ENCODE measurements at regions not wholly inside any gene's neighbourhood (a gene's known extent, or its start where the extent isn't known, plus 50 kb on each side); places are given as distances from the start of the nearest gene placed in this dataset.

- Mint-ChIP-seq H3K4me3 (no peak overlapping the region), H3K9me3 (no peaks in the 10 kb centered on the region), H3K4me1 (peaks cover 17% of the 10 kb centered on the region), H3K36me3 (no peaks in the 10 kb centered on the region), H3K27ac (no peak overlapping the region), H3K27me3 (no peaks in the 10 kb centered on the region)
- DNase-seq: no peak
- no peak for ATAC-seq (ENCODE audit: low read depth)
- POLR2A ChIA-PET: interaction anchor here (0.8 kb wide), 1 partner anchor 29 kb away, joined by 3 read pairs; no protein-coding TSS in a partner anchor
Observed at GRCh38 chr21:35229290-35229689, 180.2 kb upstream of the RUNX1 start.

GRCh38 chr21:35227786-35228185 is 178.7 kb upstream of the RUNX1 start:
- Mint-ChIP-seq H3K4me1 (peaks cover 21% of the 10 kb centered on the region), H3K4me3 (peak overlapping the region; percentile 61), H3K9me3 (no peaks in the 10 kb centered on the region), H3K36me3 (no peaks in the 10 kb centered on the region), H3K27me3 (peaks cover 2% of the 10 kb centered on the region), H3K27ac (peak overlapping the region; percentile 72)
- POLR2A ChIA-PET: interaction anchor here (1.9 kb wide), 1 partner anchor 244 kb away, joined by 4 read pairs; no protein-coding TSS in a partner anchor
- DNase-seq: no peak
- ATAC-seq (ENCODE audit: low read depth): no peak

GRCh38 chr21:35226968-35227744 is 178.1 kb upstream of the RUNX1 start:
- peak; percentile 76 for ATAC-seq (ENCODE audit: low read depth)
- peaks cover 27% of the 10 kb centered on the region for H3K4me1 Mint-ChIP-seq
- peak; percentile 46 for DNase-seq
- no peaks in the 10 kb centered on the region for H3K36me3 Mint-ChIP-seq
- H3K27me3 Mint-ChIP-seq: peaks cover 2% of the 10 kb centered on the region
- peak overlapping the region; percentile 61 for H3K4me3 Mint-ChIP-seq
- peak overlapping the region; percentile 72 for H3K27ac Mint-ChIP-seq
- no peaks in the 10 kb centered on the region for H3K9me3 Mint-ChIP-seq
- POLR2A ChIA-PET: interaction anchor here (0.5 to 1.9 kb wide), 4 partner anchors 179 to 340 kb away, joined by 3 to 4 read pairs (median 3); no protein-coding TSS in a partner anchor

GRCh38 chr21:35226328-35226727 is 177.2 kb upstream of the RUNX1 start:
- DNase-seq: no peak
- POLR2A ChIA-PET: interaction anchor here (0.5 to 1.9 kb wide), 3 partner anchors 243 to 339 kb away, joined by 3 to 4 read pairs (median 3); no protein-coding TSS in a partner anchor
- Mint-ChIP-seq H3K4me1 (peaks cover 33% of the 10 kb centered on the region), H3K27me3 (peaks cover 2% of the 10 kb centered on the region), H3K27ac (peak overlapping the region; percentile 72), H3K36me3 (peaks cover 2% of the 10 kb centered on the region), H3K4me3 (peak overlapping the region; percentile 61), H3K9me3 (no peaks in the 10 kb centered on the region)
- no peak for ATAC-seq (ENCODE audit: low read depth)

- POLR2A ChIA-PET: no interaction called here
- DNase-seq: no peak
- Mint-ChIP-seq H3K4me3 (no peak overlapping the region), H3K27ac (no peak overlapping the region), H3K4me1 (peaks cover 35% of the 10 kb centered on the region), H3K27me3 (peaks cover 2% of the 10 kb centered on the region), H3K9me3 (no peaks in the 10 kb centered on the region), H3K36me3 (peaks cover 6% of the 10 kb centered on the region)
- no peak for ATAC-seq (ENCODE audit: low read depth)
Observed at GRCh38 chr21:35225573-35225972, 176.5 kb upstream of the RUNX1 start.

- DNase-seq (no peak), ATAC-seq (ENCODE audit: low read depth) (no peak)
- peaks cover 13% of the 10 kb centered on the region for H3K36me3 Mint-ChIP-seq
- H3K27ac Mint-ChIP-seq: no peak overlapping the region
- POLR2A ChIA-PET: no interaction called here
- H3K27me3 Mint-ChIP-seq: peaks cover 2% of the 10 kb centered on the region
- no peak overlapping the region for H3K4me3 Mint-ChIP-seq
- peaks cover 6% of the 10 kb centered on the region for H3K9me3 Mint-ChIP-seq
- peaks cover 35% of the 10 kb centered on the region for H3K4me1 Mint-ChIP-seq
Observed at GRCh38 chr21:35223480-35224156, 174.5 kb upstream of the RUNX1 start.

GRCh38 chr21:35222541-35222941 is 173.4 kb upstream of the RUNX1 start:
- Mint-ChIP-seq H3K9me3 (peaks cover 6% of the 10 kb centered on the region), H3K4me3 (peak overlapping the region; percentile 11), H3K4me1 (peaks cover 37% of the 10 kb centered on the region), H3K27ac (peak overlapping the region; percentile 37), H3K36me3 (peaks cover 13% of the 10 kb centered on the region), H3K27me3 (peaks cover 2% of the 10 kb centered on the region)
- no peak for DNase-seq
- peak; percentile 68 for ATAC-seq (ENCODE audit: low read depth)
- POLR2A ChIA-PET: interaction anchor here (0.6 to 0.9 kb wide), 2 partner anchors 326 to 333 kb away, joined by 3 read pairs; no protein-coding TSS in a partner anchor

GRCh38 chr21:35222021-35222420 is 172.9 kb upstream of the RUNX1 start:
- no peak for DNase-seq
- Mint-ChIP-seq H3K27me3 (peaks cover 2% of the 10 kb centered on the region), H3K27ac (peak overlapping the region; percentile 37), H3K4me1 (peaks cover 35% of the 10 kb centered on the region), H3K36me3 (peaks cover 13% of the 10 kb centered on the region), H3K4me3 (peak overlapping the region; percentile 11), H3K9me3 (peaks cover 6% of the 10 kb centered on the region)
- POLR2A ChIA-PET: interaction anchor here (0.9 kb wide), 1 partner anchor 332 kb away, joined by 3 read pairs; no protein-coding TSS in a partner anchor
- ATAC-seq (ENCODE audit: low read depth): peak; percentile 30

- Mint-ChIP-seq H3K4me3 (no peak overlapping the region), H3K36me3 (peaks cover 13% of the 10 kb centered on the region), H3K27ac (no peak overlapping the region), H3K27me3 (peaks cover 2% of the 10 kb centered on the region), H3K4me1 (peaks cover 26% of the 10 kb centered on the region), H3K9me3 (peaks cover 6% of the 10 kb centered on the region)
- no peak for ATAC-seq (ENCODE audit: low read depth)
- POLR2A ChIA-PET: no interaction called here
- DNase-seq: no peak
Observed at GRCh38 chr21:35220301-35220700, 171.2 kb upstream of the RUNX1 start.

GRCh38 chr21:35219719-35220118 is 170.6 kb upstream of the RUNX1 start:
- peaks cover 2% of the 10 kb centered on the region for H3K27me3 Mint-ChIP-seq
- peaks cover 13% of the 10 kb centered on the region for H3K36me3 Mint-ChIP-seq
- peaks cover 6% of the 10 kb centered on the region for H3K9me3 Mint-ChIP-seq
- POLR2A ChIA-PET: no interaction called here
- H3K4me1 Mint-ChIP-seq: peaks cover 26% of the 10 kb centered on the region
- H3K4me3 Mint-ChIP-seq: no peak overlapping the region
- no peak overlapping the region for H3K27ac Mint-ChIP-seq
- DNase-seq: no peak
- no peak for ATAC-seq (ENCODE audit: low read depth)

- Mint-ChIP-seq H3K27ac (no peak overlapping the region), H3K4me3 (no peak overlapping the region), H3K4me1 (peaks cover 26% of the 10 kb centered on the region), H3K36me3 (peaks cover 13% of the 10 kb centered on the region), H3K27me3 (peaks cover 2% of the 10 kb centered on the region), H3K9me3 (peaks cover 6% of the 10 kb centered on the region)
- ATAC-seq (ENCODE audit: low read depth) (no peak), DNase-seq (no peak)
- POLR2A ChIA-PET: no interaction called here
Observed at GRCh38 chr21:35219291-35219690, 170.2 kb upstream of the RUNX1 start.

- H3K9me3 Mint-ChIP-seq: peaks cover 10% of the 10 kb centered on the region
- POLR2A ChIA-PET: no interaction called here
- no peak overlapping the region for H3K4me3 Mint-ChIP-seq
- peaks cover 13% of the 10 kb centered on the region for H3K36me3 Mint-ChIP-seq
- DNase-seq (no peak), ATAC-seq (ENCODE audit: low read depth) (no peak)
- H3K27ac Mint-ChIP-seq: no peak overlapping the region
- no peaks in the 10 kb centered on the region for H3K27me3 Mint-ChIP-seq
- H3K4me1 Mint-ChIP-seq: peaks cover 20% of the 10 kb centered on the region
Observed at GRCh38 chr21:35217504-35218060, 168.5 kb upstream of the RUNX1 start.

- Mint-ChIP-seq H3K27me3 (no peaks in the 10 kb centered on the region), H3K4me1 (peaks cover 14% of the 10 kb centered on the region), H3K36me3 (peaks cover 13% of the 10 kb centered on the region), H3K27ac (no peak overlapping the region), H3K4me3 (no peak overlapping the region), H3K9me3 (peaks cover 10% of the 10 kb centered on the region)
- POLR2A ChIA-PET: no interaction called here
- ATAC-seq (ENCODE audit: low read depth) (no peak), DNase-seq (no peak)
Observed at GRCh38 chr21:35216996-35217395, 167.9 kb upstream of the RUNX1 start.
